HCT116 (cell line): ENCODE measurements at regions not wholly inside any gene's neighbourhood (a gene's known extent, or its start where the extent isn't known, plus 50 kb on each side); places are given as distances from the start of the nearest gene placed in this dataset.

Source experiments
- ATAC-seq: fragments of 200-7000 bp; cut with Tn5 transposase; 2 replicates; pipeline ENCODE4 v1.9.1; 2020; ENCODE audit warnings: mild to moderate bottlenecking, moderate library complexity
- BruUV-seq: library from RNA; stranded (reverse); fragments of 400-500 nt; replicated peaks from 2 replicates; lab custom pipeline; 2021; lab: Mats Ljungman, UMichigan
- CTCF ChIA-PET: fragments of 300-600 bp; sonication (Branson Sonifier 250); formaldehyde crosslinking; loops from one replicate; lab custom pipeline; 2021; ENCODE audit warnings: antibody characterized with exemption; lab: Charles Lee
- POLR2A ChIA-PET: fragments of 300-600, 350-600 bp; sonication (Branson Sonifier 250); formaldehyde crosslinking; loops from one replicate; lab custom pipeline; 2021; ENCODE audit warnings: antibody characterized with exemption; lab: Charles Lee
- RAD21 ChIA-PET, 2 experiments: fragments of 300-600 bp; sonication (Branson Sonifier 250); formaldehyde crosslinking; loops; one replicate each; lab custom pipeline; 2023; ENCODE audit warnings: low total read pairs in 2 of 2; ENCODE audit not compliant: uncharacterized antibody in 2 of 2, unreplicated experiment in 2 of 2, low non-redundant PET in 1 of 2; lab: Charles Lee
- DNase-seq: peaks from one replicate; pipeline ENCODE4 v3.0.0-alpha.2; 2010; ENCODE audit warnings: low read depth, low spot score
- H2AFZ ChIP-seq: fragments of 200-600 bp; shearing (Covaris generic), sonication (generic); 2 replicates; pipeline ENCODE4 v1.6.1; 2017; ENCODE audit warnings: low read depth, mixed run types, mixed read lengths, antibody characterized with exemption, low read length; ENCODE audit not compliant: poor library complexity, severe bottlenecking
- H3K27ac ChIP-seq: 2 replicates; pipeline ENCODE4 v1.5.1; 2012; ENCODE audit warnings: low read depth, low read length
- H3K27me3 ChIP-seq: fragments of 200-600 bp; sonication (generic); 2 replicates; pipeline ENCODE4 v1.6.1; 2016; ENCODE audit warnings: mixed run types, low read length, mixed read lengths; ENCODE audit not compliant: insufficient read depth
- H3K36me3 ChIP-seq, 2 experiments: fragments of 200-500 bp in 1 of 2; fragments of 200-600 bp in 1 of 2; sonication (Bioruptor generic) in 1 of 2; sonication (generic) in 1 of 2; 2 replicates each; pipeline versions ENCODE4 v1.5.1 to v1.6.1; 2014 to 2016; ENCODE audit warnings: low read length in 2 of 2, inconsistent platforms in 1 of 2, mixed read lengths in 1 of 2, mixed run types in 1 of 2; ENCODE audit not compliant: insufficient read depth in 2 of 2, control insufficient read depth in 1 of 2
- H3K4me1 ChIP-seq, 2 experiments: fragments of 200-600 bp in 1 of 2; sonication (generic) in 1 of 2; 2 replicates each; pipeline versions ENCODE4 v1.5.1 to v1.6.1; 2012 to 2017; ENCODE audit warnings: low read length in 2 of 2, inconsistent platforms in 1 of 2, mild to moderate bottlenecking in 1 of 2, mixed read lengths in 1 of 2, mixed run types in 1 of 2, moderate library complexity in 1 of 2; ENCODE audit not compliant: insufficient read depth in 2 of 2, control insufficient read depth in 1 of 2
- H3K4me2 ChIP-seq: fragments of 200-600 bp; sonication (generic); 2 replicates; pipeline ENCODE4 v1.6.1; 2017; ENCODE audit warnings: mixed run types, low read length, mixed read lengths
- H3K4me3 ChIP-seq, 2 experiments: fragments of 200-600 bp in 1 of 2; sonication (generic) in 1 of 2; replicated peaks in 1 of 2; 2 replicates each; pipeline ENCODE4 v1.5.1; 2011 to 2016; ENCODE audit warnings: low read length in 2 of 2, control low read depth in 1 of 2, low read depth in 1 of 2, mild to moderate bottlenecking in 1 of 2, mixed read lengths in 1 of 2, mixed run types in 1 of 2
- H3K79me2 ChIP-seq: fragments of 200-600 bp; sonication (generic); 2 replicates; pipeline ENCODE4 v1.6.1; 2017; ENCODE audit warnings: mild to moderate bottlenecking, mixed run types, low read length, moderate library complexity, mixed read lengths; ENCODE audit not compliant: insufficient read depth
- H3K9ac ChIP-seq: fragments of 200-600 bp; sonication (generic); 2 replicates; pipeline ENCODE4 v1.6.1; 2016; ENCODE audit warnings: low read length, mixed read lengths
- H3K9me2 ChIP-seq: fragments of 200-600 bp; sonication (generic), shearing (Covaris generic); 2 replicates; pipeline ENCODE4 v1.6.1; 2017; ENCODE audit warnings: mixed run types, mild to moderate bottlenecking, moderate library complexity; ENCODE audit not compliant: insufficient read depth
- H3K9me3 ChIP-seq, 2 experiments: fragments of 200-500 bp in 1 of 2; fragments of 200-600 bp in 1 of 2; sonication (Bioruptor generic) in 1 of 2; sonication (generic) in 1 of 2; 2 replicates each; pipeline ENCODE4 v1.6.1; 2014 to 2017; ENCODE audit warnings: low read length in 2 of 2, mixed read lengths in 2 of 2, inconsistent platforms in 1 of 2, low read depth in 1 of 2, mild to moderate bottlenecking in 1 of 2, mixed run types in 1 of 2, moderate library complexity in 1 of 2; ENCODE audit not compliant: control insufficient read depth in 1 of 2, insufficient read depth in 1 of 2
- H4K20me1 ChIP-seq: fragments of 200-600 bp; sonication (generic), shearing (Covaris generic); 2 replicates; pipeline ENCODE4 v1.6.1; 2017; ENCODE audit warnings: mixed run types, mild to moderate bottlenecking, moderate library complexity; ENCODE audit not compliant: insufficient read depth
- CBX3 ChIP-seq: IDR thresholded peaks from 2 replicates; pipeline ENCODE4 v1.6.1; 2012; ENCODE audit warnings: low read depth
- CEBPB ChIP-seq: IDR thresholded peaks from 2 replicates; pipeline ENCODE4 v1.6.1; 2012; ENCODE audit warnings: low read depth
- EZH2 ChIP-seq: fragments of 200-600 bp; sonication (generic); IDR thresholded peaks from 2 replicates; pipeline ENCODE4 v1.6.1; 2017; ENCODE audit warnings: antibody characterized with exemption, mixed run types
- EZH2phosphoT487 ChIP-seq: fragments of 200-600 bp; IDR thresholded peaks from 2 replicates; pipeline ENCODE4 v1.6.1; 2018; ENCODE audit warnings: antibody characterized with exemption, borderline replicate concordance
- FOSL1 ChIP-seq: IDR thresholded peaks from 2 replicates; pipeline ENCODE4 v1.6.1; 2012; ENCODE audit warnings: low read depth
- JUND ChIP-seq: IDR thresholded peaks from 2 replicates; pipeline ENCODE4 v1.6.1; 2012
- POLR2A ChIP-seq: IDR thresholded peaks from 2 replicates; pipeline ENCODE4 v1.7.0; 2011; ENCODE audit warnings: borderline replicate concordance; ENCODE audit not compliant: insufficient read depth, insufficient read length; ENCODE audit errors: extremely low read depth
- POLR2AphosphoS5 ChIP-seq: IDR thresholded peaks from 2 replicates; pipeline ENCODE4 v1.6.1; 2011; ENCODE audit warnings: mild to moderate bottlenecking, low read depth, low read length, moderate library complexity
- RAD21 ChIP-seq: IDR thresholded peaks from 2 replicates; pipeline ENCODE4 v1.6.1; 2012; ENCODE audit warnings: low read depth, mild to moderate bottlenecking
- SIN3A ChIP-seq: IDR thresholded peaks from 2 replicates; pipeline ENCODE4 v1.6.1; 2012; ENCODE audit warnings: low read depth
- SRF ChIP-seq: IDR thresholded peaks from 2 replicates; pipeline ENCODE4 v1.6.1; 2012; ENCODE audit warnings: low read depth
- TCF7L2 ChIP-seq: IDR thresholded peaks from 2 replicates; pipeline ENCODE4 v1.7.0; 2011; ENCODE audit warnings: borderline replicate concordance, inconsistent platforms; ENCODE audit not compliant: insufficient read depth, insufficient read length; ENCODE audit errors: extremely low read depth
- YY1 ChIP-seq: IDR thresholded peaks from 2 replicates; pipeline ENCODE4 v1.6.1; 2011; ENCODE audit warnings: low read length, low read depth, moderate library complexity, mild to moderate bottlenecking; ENCODE audit not compliant: insufficient replicate concordance; ENCODE audit errors: extremely low read depth
- ZFX ChIP-seq: fragments of 450-650 bp; IDR thresholded peaks from 2 replicates; pipeline ENCODE4 v1.6.1; 2017
- ZNF274 ChIP-seq: fragments of 200-500 bp; sonication (Bioruptor generic); IDR thresholded peaks from 2 replicates; pipeline ENCODE4 v1.6.1; 2014; ENCODE audit warnings: mild to moderate bottlenecking, low read depth, low read length, inconsistent platforms
- intact Hi-C: fragments of 100-400 bp; cut with micrococcal nuclease; formaldehyde crosslinking; loops from 2 replicates; pipeline ENCODE4 v1.10.0; 2022
- TF ChIP-seq, protein P1 (sequence below), 3 experiments: fragments of 200-600 bp in 1 of 3; sonication (generic) in 1 of 3; IDR thresholded peaks in 2 of 3; conservative IDR thresholded peaks in 1 of 3; 2 replicates each; pipeline ENCODE4 v1.5.1; 2012 to 2017; ENCODE audit warnings: low read depth in 2 of 3, low read length in 2 of 3, antibody characterized with exemption in 1 of 3, borderline replicate concordance in 1 of 3, control low read depth in 1 of 3, mild to moderate bottlenecking in 1 of 3, mixed read lengths in 1 of 3, mixed run types in 1 of 3, moderate library complexity in 1 of 3; ENCODE audit not compliant: insufficient read depth in 1 of 3
- TF ChIP-seq, protein P2 (sequence below): IDR thresholded peaks from 2 replicates; pipeline ENCODE4 v1.6.1; 2012; ENCODE audit warnings: low read depth
- TF ChIP-seq, protein P3 (sequence below): IDR thresholded peaks from 2 replicates; pipeline ENCODE4 v1.6.1; 2011; ENCODE audit warnings: mild to moderate bottlenecking, low read length, moderate library complexity; ENCODE audit not compliant: insufficient replicate concordance; ENCODE audit errors: extremely low read depth

DNA sequence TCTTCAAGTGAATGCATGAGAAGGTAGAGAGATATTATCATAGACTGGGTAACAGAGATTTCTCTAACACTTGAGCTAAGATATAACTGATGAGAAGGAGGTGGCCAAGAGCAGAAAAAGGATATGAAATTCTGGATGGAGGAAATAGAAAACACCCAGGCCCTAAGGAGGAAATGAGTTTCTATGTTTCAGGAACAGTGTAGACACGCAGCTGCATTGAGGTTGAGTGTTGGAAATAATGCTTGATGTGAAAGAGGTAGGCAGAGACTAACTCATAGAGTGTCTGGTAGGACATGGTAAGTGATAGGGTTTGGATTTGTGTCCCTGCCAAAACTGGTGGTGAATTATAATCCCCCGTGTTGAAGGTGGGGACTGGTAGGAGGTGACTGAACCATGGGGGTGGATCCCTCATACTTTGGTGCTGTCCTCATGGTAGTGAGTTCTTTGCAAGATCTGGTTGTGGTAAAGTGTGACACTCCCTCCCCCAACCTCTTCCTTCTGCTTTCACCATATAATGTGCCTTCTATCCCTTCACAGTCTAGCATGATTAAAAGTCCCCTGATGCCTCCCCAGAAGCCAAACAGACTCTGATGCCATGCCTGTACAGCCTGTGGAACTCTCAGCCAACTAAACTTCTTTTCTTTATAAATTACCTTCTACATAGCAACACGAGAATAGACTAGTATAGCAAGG, 787.3 kb downstream of the EDEM1 start:
- POLR2A ChIA-PET = no interaction called here
- RAD21 ChIA-PET = no interaction called here
- no peaks in the 10 kb centered on the region for H3K9me3 ChIP-seq
- CTCF ChIA-PET = no interaction called here
- no peak overlapping the region for H3K27ac ChIP-seq
- intact Hi-C loops = no loop called here
- H3K4me3 ChIP-seq = no peak overlapping the region
- H3K9ac ChIP-seq = no peak overlapping the region
- ATAC-seq (no peak), DNase-seq (no peak)
- BruUV-seq = no TSS peak
- no peaks in the 10 kb centered on the region for H4K20me1 ChIP-seq
- H2AFZ ChIP-seq = no peak overlapping the region
- no peak overlapping the region for H3K4me2 ChIP-seq
- H3K4me1 ChIP-seq = no peaks in the 10 kb centered on the region
- H3K27me3 ChIP-seq = no peaks in the 10 kb centered on the region
- no peaks in the 10 kb centered on the region for H3K79me2 ChIP-seq
- TF ChIP-seq EZH2phosphoT487 (no peak), RAD21 (no peak), CEBPB (no peak), JUND (no peak), ZFX (no peak), POLR2A (no peak), FOSL1 (no peak), TCF7L2 (no peak), POLR2AphosphoS5 (no peak), SIN3A (no peak), YY1 (no peak), EZH2 (no peak), ZNF274 (no peak), SRF (no peak), CBX3 (no peak)
- TF ChIP-seq, protein P1, sequence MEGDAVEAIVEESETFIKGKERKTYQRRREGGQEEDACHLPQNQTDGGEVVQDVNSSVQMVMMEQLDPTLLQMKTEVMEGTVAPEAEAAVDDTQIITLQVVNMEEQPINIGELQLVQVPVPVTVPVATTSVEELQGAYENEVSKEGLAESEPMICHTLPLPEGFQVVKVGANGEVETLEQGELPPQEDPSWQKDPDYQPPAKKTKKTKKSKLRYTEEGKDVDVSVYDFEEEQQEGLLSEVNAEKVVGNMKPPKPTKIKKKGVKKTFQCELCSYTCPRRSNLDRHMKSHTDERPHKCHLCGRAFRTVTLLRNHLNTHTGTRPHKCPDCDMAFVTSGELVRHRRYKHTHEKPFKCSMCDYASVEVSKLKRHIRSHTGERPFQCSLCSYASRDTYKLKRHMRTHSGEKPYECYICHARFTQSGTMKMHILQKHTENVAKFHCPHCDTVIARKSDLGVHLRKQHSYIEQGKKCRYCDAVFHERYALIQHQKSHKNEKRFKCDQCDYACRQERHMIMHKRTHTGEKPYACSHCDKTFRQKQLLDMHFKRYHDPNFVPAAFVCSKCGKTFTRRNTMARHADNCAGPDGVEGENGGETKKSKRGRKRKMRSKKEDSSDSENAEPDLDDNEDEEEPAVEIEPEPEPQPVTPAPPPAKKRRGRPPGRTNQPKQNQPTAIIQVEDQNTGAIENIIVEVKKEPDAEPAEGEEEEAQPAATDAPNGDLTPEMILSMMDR (IDR thresholded peaks at IDR 0.05 in 2 of 3, conservative IDR thresholded peaks at IDR 0.05 in 1 of 3; ENCODE audit: borderline replicate concordance in 1 of 3, insufficient read depth in 1 of 3, low read depth in 2 of 3, low read length in 2 of 3) = no peak
- TF ChIP-seq, protein P2, sequence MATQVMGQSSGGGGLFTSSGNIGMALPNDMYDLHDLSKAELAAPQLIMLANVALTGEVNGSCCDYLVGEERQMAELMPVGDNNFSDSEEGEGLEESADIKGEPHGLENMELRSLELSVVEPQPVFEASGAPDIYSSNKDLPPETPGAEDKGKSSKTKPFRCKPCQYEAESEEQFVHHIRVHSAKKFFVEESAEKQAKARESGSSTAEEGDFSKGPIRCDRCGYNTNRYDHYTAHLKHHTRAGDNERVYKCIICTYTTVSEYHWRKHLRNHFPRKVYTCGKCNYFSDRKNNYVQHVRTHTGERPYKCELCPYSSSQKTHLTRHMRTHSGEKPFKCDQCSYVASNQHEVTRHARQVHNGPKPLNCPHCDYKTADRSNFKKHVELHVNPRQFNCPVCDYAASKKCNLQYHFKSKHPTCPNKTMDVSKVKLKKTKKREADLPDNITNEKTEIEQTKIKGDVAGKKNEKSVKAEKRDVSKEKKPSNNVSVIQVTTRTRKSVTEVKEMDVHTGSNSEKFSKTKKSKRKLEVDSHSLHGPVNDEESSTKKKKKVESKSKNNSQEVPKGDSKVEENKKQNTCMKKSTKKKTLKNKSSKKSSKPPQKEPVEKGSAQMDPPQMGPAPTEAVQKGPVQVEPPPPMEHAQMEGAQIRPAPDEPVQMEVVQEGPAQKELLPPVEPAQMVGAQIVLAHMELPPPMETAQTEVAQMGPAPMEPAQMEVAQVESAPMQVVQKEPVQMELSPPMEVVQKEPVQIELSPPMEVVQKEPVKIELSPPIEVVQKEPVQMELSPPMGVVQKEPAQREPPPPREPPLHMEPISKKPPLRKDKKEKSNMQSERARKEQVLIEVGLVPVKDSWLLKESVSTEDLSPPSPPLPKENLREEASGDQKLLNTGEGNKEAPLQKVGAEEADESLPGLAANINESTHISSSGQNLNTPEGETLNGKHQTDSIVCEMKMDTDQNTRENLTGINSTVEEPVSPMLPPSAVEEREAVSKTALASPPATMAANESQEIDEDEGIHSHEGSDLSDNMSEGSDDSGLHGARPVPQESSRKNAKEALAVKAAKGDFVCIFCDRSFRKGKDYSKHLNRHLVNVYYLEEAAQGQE = no peak
- TF ChIP-seq, protein P3, sequence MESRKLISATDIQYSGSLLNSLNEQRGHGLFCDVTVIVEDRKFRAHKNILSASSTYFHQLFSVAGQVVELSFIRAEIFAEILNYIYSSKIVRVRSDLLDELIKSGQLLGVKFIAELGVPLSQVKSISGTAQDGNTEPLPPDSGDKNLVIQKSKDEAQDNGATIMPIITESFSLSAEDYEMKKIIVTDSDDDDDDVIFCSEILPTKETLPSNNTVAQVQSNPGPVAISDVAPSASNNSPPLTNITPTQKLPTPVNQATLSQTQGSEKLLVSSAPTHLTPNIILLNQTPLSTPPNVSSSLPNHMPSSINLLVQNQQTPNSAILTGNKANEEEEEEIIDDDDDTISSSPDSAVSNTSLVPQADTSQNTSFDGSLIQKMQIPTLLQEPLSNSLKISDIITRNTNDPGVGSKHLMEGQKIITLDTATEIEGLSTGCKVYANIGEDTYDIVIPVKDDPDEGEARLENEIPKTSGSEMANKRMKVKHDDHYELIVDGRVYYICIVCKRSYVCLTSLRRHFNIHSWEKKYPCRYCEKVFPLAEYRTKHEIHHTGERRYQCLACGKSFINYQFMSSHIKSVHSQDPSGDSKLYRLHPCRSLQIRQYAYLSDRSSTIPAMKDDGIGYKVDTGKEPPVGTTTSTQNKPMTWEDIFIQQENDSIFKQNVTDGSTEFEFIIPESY = no peak
- no peaks in the 10 kb centered on the region for H3K36me3 ChIP-seq
- H3K9me2 ChIP-seq = no peaks in the 10 kb centered on the region
